SW480 (cell line): ENCODE measurements at regions not wholly inside any gene's neighbourhood (a gene's known extent, or its start where the extent isn't known, plus 50 kb on each side); places are given as distances from the start of the nearest gene placed in this dataset.
A peak's percentile ranks its signal among the peaks of the same experiment; 100 is the strongest.

ENCODE experiments used
- DNase-seq: peaks from one replicate; pipeline ENCODE4 v3.0.0-alpha.2; 2016; ENCODE audit warnings: low spot score

DNA sequence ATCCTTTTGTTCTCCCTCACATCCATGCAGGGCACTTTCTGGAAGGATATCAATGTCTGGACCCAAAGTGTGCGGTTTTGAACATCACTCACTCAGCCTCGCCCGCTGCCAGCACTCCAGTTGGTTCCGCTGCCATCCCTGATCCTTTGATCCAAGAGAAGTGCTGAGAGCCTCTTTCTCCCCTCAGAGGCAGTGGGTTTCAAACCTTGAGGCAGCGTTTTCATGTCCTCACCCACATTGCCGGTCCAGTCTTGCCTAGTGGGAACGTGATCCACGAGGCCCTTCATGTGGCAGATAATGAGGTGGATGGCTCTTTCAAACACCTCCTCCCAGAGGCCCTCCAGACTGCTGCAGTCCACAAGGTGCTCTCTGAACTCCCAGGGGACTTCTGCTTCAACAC, 122.2 kb downstream of the ACTL8 start:
- no peak for DNase-seq

GRCh38 chr1:17877896-17878295, 122.8 kb downstream of the ACTL8 start:
- no peak for DNase-seq

DNA sequence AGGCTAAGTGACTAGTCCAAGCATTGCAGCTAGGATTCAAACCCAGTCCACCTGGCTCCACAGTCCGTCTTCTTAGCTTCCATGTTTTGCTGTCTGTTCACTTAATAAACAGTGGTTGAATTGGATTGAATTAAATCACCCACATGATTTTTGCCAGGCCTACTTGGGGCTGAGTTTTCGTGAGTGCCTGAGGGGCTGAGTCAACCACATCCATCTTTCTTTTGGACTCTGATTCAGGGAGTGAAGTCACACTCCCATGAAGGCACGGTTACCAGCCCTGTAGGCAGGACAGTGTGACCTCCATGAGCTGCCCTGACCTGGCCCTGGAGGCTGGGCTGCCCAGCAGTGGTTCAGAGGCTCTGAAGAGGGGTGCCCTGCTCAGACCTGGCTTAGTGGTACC, 123.7 kb downstream of the ACTL8 start:
- DNase-seq, result no peak

DNA sequence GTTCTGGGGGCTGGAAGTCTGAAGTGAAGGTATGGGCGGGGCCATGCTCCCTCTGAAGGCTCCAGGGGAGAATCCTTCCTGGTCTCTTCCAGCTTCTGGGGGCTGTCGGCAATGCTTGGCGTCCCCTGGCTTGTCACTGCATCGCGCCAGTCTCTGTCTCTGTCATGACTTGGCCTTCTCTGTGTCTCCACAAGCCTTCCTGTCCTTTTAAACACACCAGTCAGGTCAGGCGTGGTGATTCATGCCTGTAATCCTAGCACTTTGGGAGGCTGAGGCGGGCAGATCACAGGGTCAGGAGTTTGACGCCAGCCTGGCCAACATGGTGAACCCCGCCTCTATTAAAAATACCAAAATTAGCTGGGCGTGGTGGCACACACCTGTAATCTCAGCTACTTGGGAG, 125.3 kb downstream of the ACTL8 start:
- no peak for DNase-seq

- DNase-seq, result no peak
Observed at GRCh38 chr1:17881761-17882160, 126.6 kb downstream of the ACTL8 start.

DNA sequence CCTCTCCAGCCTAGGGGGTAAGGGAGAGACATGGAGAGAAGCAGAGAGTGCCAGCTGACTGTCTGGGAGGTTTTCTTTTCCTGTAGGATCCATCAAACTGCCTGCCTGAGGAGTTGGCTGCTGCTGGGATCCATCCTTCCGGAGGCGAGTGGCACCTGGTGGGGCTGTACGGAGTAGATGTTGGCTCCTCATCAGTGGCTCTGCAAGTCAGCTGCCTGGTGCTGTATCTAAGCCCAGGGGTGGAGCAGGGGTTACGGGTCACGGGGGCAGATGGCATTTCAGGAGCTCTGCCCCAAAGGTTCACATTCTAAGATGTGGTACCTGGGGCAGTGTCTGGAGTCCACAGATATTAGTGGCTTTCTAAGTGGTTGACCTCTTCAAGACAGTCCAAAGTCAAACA, 128.0 kb downstream of the ACTL8 start:
- no peak for DNase-seq

DNA sequence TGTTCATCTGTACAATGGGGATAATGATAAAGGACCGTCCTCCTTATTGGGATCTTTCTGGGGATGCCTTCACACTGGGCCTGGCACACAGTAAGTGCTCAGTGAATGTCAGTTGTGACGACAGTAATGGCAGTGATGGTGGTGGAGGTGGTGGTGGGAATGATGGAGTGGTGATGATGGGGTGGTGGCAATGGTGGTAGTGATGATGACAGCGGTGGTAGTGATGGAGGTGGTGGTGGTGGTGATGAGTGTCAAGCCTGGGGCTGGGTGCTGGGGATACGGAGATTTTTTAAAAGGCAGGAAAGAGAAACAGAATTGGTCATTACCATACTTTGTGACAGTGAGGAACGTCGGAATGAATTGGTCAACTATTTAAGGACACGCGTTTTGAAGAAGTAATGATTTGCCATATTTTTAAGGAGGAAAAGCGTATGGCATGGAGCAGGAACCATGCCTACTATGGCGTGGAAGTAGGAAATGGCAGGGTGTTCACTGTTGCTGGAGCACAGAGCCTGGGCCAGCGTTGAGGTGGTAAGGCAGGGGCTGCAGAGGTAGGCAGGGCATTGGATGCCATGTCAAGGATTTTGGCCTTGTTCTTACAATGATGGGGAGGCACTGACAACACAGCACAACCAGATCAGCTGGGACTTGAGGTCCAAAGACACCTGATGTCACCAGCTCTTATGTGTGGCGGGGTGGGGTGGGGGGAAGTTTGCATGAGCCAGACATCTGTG, 128.7 kb downstream of the ACTL8 start:
- no peak for DNase-seq

DNA sequence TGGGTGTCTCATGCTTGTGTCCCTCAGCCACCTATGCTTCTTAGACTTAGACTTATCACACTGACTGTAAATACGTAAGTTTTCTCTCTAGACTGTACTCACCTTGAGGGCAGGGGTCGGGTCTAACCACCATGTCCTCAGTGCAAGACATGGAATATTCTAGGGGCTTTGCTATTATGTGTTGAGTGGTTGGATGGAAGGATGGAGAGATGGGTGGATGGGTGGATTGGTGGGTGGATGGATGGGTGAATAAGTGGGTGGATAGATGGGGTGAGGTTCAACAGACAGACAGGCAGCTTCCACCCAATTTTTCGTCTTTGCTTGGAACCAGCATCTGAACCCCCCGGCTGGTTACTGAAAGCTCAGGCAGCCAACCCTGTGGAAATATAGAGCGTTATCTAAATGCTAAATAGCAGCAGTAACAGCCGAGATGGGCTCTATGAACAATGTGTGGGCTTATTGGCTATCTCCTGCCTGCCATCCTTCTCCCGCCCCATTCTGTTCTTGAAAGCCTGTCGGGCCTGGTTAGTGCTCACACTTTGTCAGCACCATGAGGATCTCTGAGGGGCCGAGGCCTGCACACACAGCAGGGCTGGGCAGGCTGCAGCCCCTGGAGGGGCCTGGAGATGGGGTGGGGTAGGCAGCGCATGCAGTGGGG, 130.7 kb downstream of the ACTL8 start:
- DNase-seq, result no peak

DNA sequence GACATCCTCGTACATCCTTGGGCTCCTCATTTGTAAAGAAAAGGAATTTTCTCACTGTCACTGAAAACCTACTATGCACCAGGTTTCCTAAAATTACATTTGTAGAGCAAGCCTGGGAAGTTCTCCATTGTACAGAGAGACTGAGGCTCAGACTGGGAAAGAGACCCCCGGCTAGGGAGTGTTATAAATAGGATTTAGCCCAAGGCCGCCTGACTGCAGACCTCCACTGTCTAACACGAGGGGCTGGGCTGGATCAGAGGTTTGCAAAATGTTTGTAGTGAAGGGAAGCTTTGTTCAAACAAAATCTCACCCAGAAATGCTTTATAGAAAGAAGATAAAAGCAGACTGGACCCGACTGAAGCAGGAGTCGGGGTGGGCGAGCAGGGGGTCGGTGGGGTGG, 131.3 kb downstream of the ACTL8 start:
- no peak for DNase-seq

GRCh38 chr1:17886838-17887441, 131.8 kb downstream of the ACTL8 start:
- DNase-seq, result no peak

DNA sequence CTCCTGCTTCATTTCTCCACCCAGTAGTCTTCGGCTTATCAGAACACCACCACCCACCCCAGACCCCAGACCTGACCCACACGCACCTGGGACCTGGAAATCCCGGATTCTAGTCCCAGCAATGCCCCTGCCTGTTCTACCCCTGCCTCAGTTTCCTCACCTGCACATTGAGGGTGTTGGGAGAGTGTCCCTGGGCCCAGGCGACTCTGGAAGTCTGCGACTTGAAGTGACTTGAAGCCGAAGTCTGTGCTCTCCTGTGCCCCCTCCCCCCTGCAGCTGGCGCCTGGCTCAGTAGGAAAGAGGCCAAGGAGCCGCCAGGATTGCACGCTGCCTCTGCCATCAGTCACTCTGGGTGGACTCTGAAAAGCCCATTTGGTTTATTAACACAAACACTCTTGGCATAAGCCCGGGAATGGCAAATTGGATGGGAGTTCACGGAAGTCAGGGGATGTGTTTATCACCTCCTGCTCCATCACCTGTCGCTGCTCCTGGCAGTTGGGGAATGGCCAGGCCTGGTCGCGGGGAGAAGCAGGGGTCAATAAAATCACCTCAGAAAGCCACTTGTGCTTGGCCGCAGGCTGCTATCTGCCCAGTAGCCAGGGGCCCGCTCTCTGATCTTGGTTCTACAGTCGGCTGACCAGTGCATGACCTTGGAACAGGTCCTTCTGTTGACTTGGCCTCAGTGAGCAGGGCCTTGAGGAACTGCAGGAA, 132.7 kb downstream of the ACTL8 start:
- no peak for DNase-seq

- no peak for DNase-seq
Observed at GRCh38 chr1:17890056-17890814, 135.1 kb downstream of the ACTL8 start.

- no peak for DNase-seq
Observed at GRCh38 chr1:17890815-17891191, 135.7 kb downstream of the ACTL8 start.

DNA sequence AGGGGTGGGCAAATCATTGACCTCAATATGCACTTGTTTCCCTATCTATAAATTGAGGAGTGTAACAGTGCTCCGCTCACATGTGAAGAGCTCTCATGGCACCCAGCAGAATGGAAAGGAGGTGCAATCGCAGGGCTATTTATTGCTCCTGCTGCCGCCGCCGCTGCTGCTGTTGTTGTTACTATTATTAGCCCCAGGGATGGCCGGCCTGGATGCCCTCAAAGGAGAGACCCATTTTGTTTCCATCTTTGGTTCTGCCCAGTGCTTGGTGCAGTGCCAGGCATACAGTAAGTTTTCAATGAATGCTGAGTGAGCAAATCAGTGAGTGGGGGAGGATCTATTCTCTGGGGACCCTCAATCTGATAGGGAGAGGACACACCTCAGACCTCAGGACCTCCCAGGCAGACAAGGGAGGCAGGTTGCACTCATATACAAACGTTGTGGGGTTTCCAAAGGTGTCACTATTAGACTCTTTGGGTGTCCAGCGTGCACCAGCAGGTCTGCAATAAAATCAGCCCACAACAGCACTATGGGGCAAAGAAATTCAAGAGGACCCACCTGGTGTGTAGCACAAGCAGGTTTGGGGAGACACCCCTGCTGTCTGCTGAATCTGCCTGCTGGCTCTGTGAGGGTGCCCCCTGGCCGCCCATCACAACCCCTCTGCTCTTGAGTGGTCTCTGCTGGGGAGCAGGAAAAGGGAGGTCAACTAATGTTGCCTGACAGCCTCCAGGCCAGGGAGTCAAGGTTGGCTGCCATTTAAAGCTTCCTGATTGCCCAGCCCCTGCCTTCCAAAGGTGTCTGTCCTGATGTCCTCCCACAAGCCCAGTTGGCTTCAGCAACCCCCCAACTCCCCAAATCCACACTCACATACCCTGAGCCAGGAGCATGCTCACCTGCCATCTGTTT, 136.3 kb downstream of the ACTL8 start:
- DNase-seq, result no peak

- no peak for DNase-seq
Observed at GRCh38 chr1:17892225-17892624, 137.1 kb downstream of the ACTL8 start.

DNA sequence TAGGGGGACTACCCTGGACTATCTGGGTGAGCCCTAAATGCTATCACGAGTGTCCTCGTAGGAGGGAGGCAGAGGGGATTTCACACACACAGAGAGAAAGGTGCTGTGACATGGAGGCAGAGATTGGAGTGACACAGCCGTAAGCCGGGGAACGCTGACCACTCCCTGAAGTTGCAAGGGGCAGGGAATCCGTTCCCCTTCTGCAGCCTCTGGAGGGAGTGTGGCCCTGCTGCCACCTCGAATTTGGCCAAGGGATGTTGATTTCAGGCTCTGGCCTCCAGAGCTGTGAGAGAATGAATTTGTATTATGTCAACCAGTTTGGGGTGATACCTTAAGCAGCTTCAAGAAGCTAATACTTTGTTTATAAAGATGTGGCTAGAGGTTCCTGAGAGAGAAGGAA, 137.7 kb downstream of the ACTL8 start:
- DNase-seq, result no peak

- no peak for DNase-seq
Observed at GRCh38 chr1:17893891-17894631, 138.9 kb downstream of the ACTL8 start.

GRCh38 chr1:17895401-17895800, 140.3 kb downstream of the ACTL8 start:
- DNase-seq, result no peak

DNA sequence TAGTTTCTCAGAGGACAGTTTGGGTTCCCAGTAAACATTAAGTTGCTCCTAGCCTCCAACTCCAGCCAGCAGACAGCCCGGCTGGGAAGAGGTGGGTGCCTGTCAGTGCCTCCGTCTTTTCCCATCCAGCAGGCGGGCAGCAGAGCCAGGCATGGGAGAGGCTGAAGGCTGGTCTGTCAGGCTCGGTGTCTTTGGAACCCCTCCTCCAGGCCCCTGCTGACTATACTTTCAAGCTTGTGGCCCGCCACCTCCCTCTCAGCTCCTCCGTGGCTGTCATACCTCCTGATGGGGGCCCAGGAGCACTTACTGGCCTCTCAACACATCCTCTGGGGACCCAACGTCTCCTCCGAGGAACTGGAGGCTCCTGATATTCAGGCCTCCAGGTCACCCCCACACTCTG, 140.9 kb downstream of the ACTL8 start:
- DNase-seq, result no peak

- peak; percentile 18 for DNase-seq
Observed at GRCh38 chr1:17903386-17903785, 148.3 kb downstream of the ACTL8 start.
